OCI-LY3 (cell line): ENCODE measurements at regions not wholly inside any gene's neighbourhood (a gene's known extent, or its start where the extent isn't known, plus 50 kb on each side); places are given as distances from the start of the nearest gene placed in this dataset.

Experiments
- H2AFZ ChIP-seq: fragments of 200-600, 300-600 bp; shearing (Covaris generic); 2 replicates; pipeline ENCODE4 v1.6.0; 2014; ENCODE audit warnings: antibody characterized with exemption, low read depth, low read length
- H3K27ac ChIP-seq: fragments of 200-600, 300-600 bp; sonication (generic); 2 replicates; pipeline ENCODE4 v1.5.1; 2014; ENCODE audit warnings: mild to moderate bottlenecking, low read length, moderate library complexity, mixed read lengths
- H3K27me3 ChIP-seq: fragments of 200-600, 300-600 bp; sonication (generic); 2 replicates; pipeline ENCODE4 v1.6.1; 2014; ENCODE audit warnings: low read depth, low read length, mixed read lengths
- H3K36me3 ChIP-seq: fragments of 200-600, 300-600 bp; sonication (generic); replicated peaks from 2 replicates; pipeline ENCODE3; 2014; ENCODE audit warnings: low read depth, low read length, mixed read lengths
- H3K4me1 ChIP-seq: fragments of 300-600, 200-600 bp; sonication (generic); 2 replicates; pipeline ENCODE4 v1.6.1; 2014; ENCODE audit warnings: low read length, mixed read lengths
- H3K4me2 ChIP-seq: fragments of 200-600, 300-600 bp; sonication (generic); 2 replicates; pipeline ENCODE4 v1.6.1; 2014; ENCODE audit warnings: low read length, mixed read lengths
- H3K4me3 ChIP-seq: fragments of 300-600, 200-600 bp; sonication (generic); 2 replicates; pipeline ENCODE4 v1.5.1; 2014; ENCODE audit warnings: antibody characterized with exemption, mild to moderate bottlenecking, low read length, moderate library complexity
- H3K79me2 ChIP-seq: fragments of 300-600, 200-600 bp; shearing (Covaris generic); 2 replicates; pipeline ENCODE4 v1.6.1; 2014; ENCODE audit warnings: mild to moderate bottlenecking, low read length, mixed read lengths
- H3K9ac ChIP-seq: fragments of 300-600, 200-600 bp; shearing (Covaris generic); 2 replicates; pipeline ENCODE4 v1.6.0; 2014; ENCODE audit warnings: mild to moderate bottlenecking, low read length, moderate library complexity
- H3K9me3 ChIP-seq: fragments of 200-600, 300-600 bp; shearing (Covaris generic); 2 replicates; pipeline ENCODE4 v1.6.1; 2014; ENCODE audit warnings: low read length, mixed read lengths; ENCODE audit not compliant: insufficient read depth
- H4K20me1 ChIP-seq: fragments of 200-600, 300-600 bp; sonication (generic); 2 replicates; pipeline ENCODE4 v1.6.1; 2016; ENCODE audit warnings: low read length, mixed read lengths; ENCODE audit not compliant: insufficient read depth
- CTCF ChIP-seq: fragments of 200-600, 300-600 bp; sonication (generic); IDR thresholded peaks from 2 replicates; pipeline ENCODE4 v1.5.1; 2014; ENCODE audit warnings: antibody characterized with exemption, low read length, low read depth
- EZH2phosphoT487 ChIP-seq: fragments of 200-600 bp; shearing (Covaris generic); IDR thresholded peaks from 2 replicates; pipeline ENCODE4 v1.6.1; 2018; ENCODE audit warnings: antibody characterized with exemption, mixed run types, low read depth

DNA sequence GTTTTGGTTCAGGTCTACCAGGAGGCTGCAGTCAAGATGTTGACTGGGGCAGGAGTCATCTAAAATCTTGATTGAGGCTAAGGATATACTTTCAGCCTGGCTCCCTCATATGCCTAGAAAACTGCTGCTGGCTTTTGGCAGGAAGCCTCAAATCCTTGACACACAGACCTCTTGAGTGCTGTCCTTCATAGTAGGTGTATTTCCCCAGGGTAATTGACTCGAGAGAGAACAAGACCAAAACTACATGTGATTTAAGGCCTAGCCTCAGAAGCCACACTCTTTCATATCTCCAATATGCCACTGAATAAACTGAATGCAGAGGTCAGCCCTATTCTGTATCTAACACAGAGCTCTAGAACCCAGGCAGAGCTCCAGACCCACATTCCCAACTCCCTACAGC lies 402.3 kb upstream of the ADAMTS16 start:
- H3K9me3 ChIP-seq = no peaks in the 10 kb centered on the region
- no peak overlapping the region for H2AFZ ChIP-seq
- H3K27me3 ChIP-seq = no peaks in the 10 kb centered on the region
- no peaks in the 10 kb centered on the region for H4K20me1 ChIP-seq
- peaks cover 7% of the 10 kb centered on the region for H3K4me1 ChIP-seq
- H3K36me3 ChIP-seq = no peaks in the 10 kb centered on the region
- TF ChIP-seq EZH2phosphoT487 (no peak), CTCF (no peak)
- no peak overlapping the region for H3K4me2 ChIP-seq
- no peak overlapping the region for H3K9ac ChIP-seq
- no peak overlapping the region for H3K27ac ChIP-seq
- no peak overlapping the region for H3K4me3 ChIP-seq
- no peaks in the 10 kb centered on the region for H3K79me2 ChIP-seq

- H3K79me2 ChIP-seq = no peaks in the 10 kb centered on the region
- H3K9me3 ChIP-seq = no peaks in the 10 kb centered on the region
- no peak for TF ChIP-seq CTCF
- TF ChIP-seq EZH2phosphoT487 = no peak
- H3K27me3 ChIP-seq = no peaks in the 10 kb centered on the region
- H4K20me1 ChIP-seq = no peaks in the 10 kb centered on the region
- no peak overlapping the region for H3K9ac ChIP-seq
- no peak overlapping the region for H3K4me2 ChIP-seq
- no peaks in the 10 kb centered on the region for H3K36me3 ChIP-seq
- H2AFZ ChIP-seq = no peak overlapping the region
- H3K4me3 ChIP-seq = no peak overlapping the region
- peaks cover 11% of the 10 kb centered on the region for H3K4me1 ChIP-seq
- H3K27ac ChIP-seq = no peak overlapping the region
Measured at GRCh38 chr5:4738298-4738697, 401.8 kb upstream of the ADAMTS16 start.

- TF ChIP-seq EZH2phosphoT487 (no peak), CTCF (no peak)
- no peak overlapping the region for H3K4me2 ChIP-seq
- H3K4me1 ChIP-seq = peaks cover 11% of the 10 kb centered on the region
- no peaks in the 10 kb centered on the region for H3K79me2 ChIP-seq
- H4K20me1 ChIP-seq = no peaks in the 10 kb centered on the region
- H3K9me3 ChIP-seq = no peaks in the 10 kb centered on the region
- no peak overlapping the region for H3K4me3 ChIP-seq
- no peaks in the 10 kb centered on the region for H3K36me3 ChIP-seq
- no peak overlapping the region for H2AFZ ChIP-seq
- H3K27me3 ChIP-seq = no peaks in the 10 kb centered on the region
- H3K27ac ChIP-seq = no peak overlapping the region
- no peak overlapping the region for H3K9ac ChIP-seq
Measured at GRCh38 chr5:4740156-4740555, 400.0 kb upstream of the ADAMTS16 start.

GRCh38 chr5:4758550-4758949 lies 381.6 kb upstream of the ADAMTS16 start:
- H3K4me1 ChIP-seq = no peaks in the 10 kb centered on the region
- H3K4me2 ChIP-seq = no peak overlapping the region
- no peaks in the 10 kb centered on the region for H3K79me2 ChIP-seq
- H3K9ac ChIP-seq = no peak overlapping the region
- no peak overlapping the region for H3K27ac ChIP-seq
- no peaks in the 10 kb centered on the region for H3K36me3 ChIP-seq
- no peak overlapping the region for H3K4me3 ChIP-seq
- no peaks in the 10 kb centered on the region for H3K9me3 ChIP-seq
- TF ChIP-seq CTCF (no peak), EZH2phosphoT487 (no peak)
- no peak overlapping the region for H2AFZ ChIP-seq
- no peaks in the 10 kb centered on the region for H3K27me3 ChIP-seq
- H4K20me1 ChIP-seq = no peaks in the 10 kb centered on the region
